Epithelial cell of proximal tubule (primary cell): ENCODE measurements at regions not wholly inside any gene's neighbourhood (a gene's known extent, or its start where the extent isn't known, plus 50 kb on each side); places are given as distances from the start of the nearest gene placed in this dataset.

Experiments used
- DNase-seq: peaks from one replicate; pipeline ENCODE4 v3.0.0-alpha.2; 2011; ENCODE audit warnings: low read depth
- H3K4me3 ChIP-seq: 2 replicates; pipeline ENCODE4 v1.5.1; 2011; ENCODE audit warnings: low read depth, mild to moderate bottlenecking, low read length
- CTCF ChIP-seq: conservative IDR thresholded peaks from 2 replicates; pipeline ENCODE4 v1.5.1; 2012; ENCODE audit warnings: low read depth, mild to moderate bottlenecking, low read length

GRCh38 chr5:3217771-3218495 lies 377.7 kb upstream of the IRX1 start:
- DNase-seq, result no peak
- no peak overlapping the region for H3K4me3 ChIP-seq
- TF ChIP-seq CTCF, result no peak

GRCh38 chr5:3217114-3217513 lies 378.5 kb upstream of the IRX1 start:
- DNase-seq, result no peak
- no peak overlapping the region for H3K4me3 ChIP-seq
- no peak for TF ChIP-seq CTCF

- no peak overlapping the region for H3K4me3 ChIP-seq
- no peak for DNase-seq
- no peak for TF ChIP-seq CTCF
These were observed 379.2 kb upstream of the IRX1 start for GRCh38 chr5:3216386-3216785.

GRCh38 chr5:3214838-3215374 lies 380.7 kb upstream of the IRX1 start:
- no peak for DNase-seq
- no peak overlapping the region for H3K4me3 ChIP-seq
- no peak for TF ChIP-seq CTCF

- no peak overlapping the region for H3K4me3 ChIP-seq
- DNase-seq, result no peak
- no peak for TF ChIP-seq CTCF
These were observed 381.2 kb upstream of the IRX1 start for GRCh38 chr5:3214396-3214795.

GRCh38 chr5:3212869-3213268 lies 382.8 kb upstream of the IRX1 start:
- DNase-seq, result no peak
- no peak for TF ChIP-seq CTCF
- no peak overlapping the region for H3K4me3 ChIP-seq

GRCh38 chr5:3210531-3210930 lies 385.1 kb upstream of the IRX1 start:
- no peak for TF ChIP-seq CTCF

More at GRCh38 chr5:3210531-3210930, 385.1 kb upstream of the IRX1 start:
- no peak for DNase-seq
- H3K4me3 ChIP-seq, result no peak overlapping the region
